Neural cell (in vitro differentiated cells): ENCODE measurements at regions not wholly inside any gene's neighbourhood (a gene's known extent, or its start where the extent isn't known, plus 50 kb on each side); places are given as distances from the start of the nearest gene placed in this dataset.

Experiments used
- H2AFZ ChIP-seq: fragments of 200-600, 300-800 bp; sonication (generic), shearing (Covaris generic); 2 replicates; pipeline ENCODE4 v1.6.0; 2014; ENCODE audit warnings: low read depth, mild to moderate bottlenecking, antibody characterized with exemption, low read length, moderate library complexity
- H3F3A ChIP-seq: fragments of 200-600 bp; shearing (Covaris generic); 2 replicates; pipeline ENCODE4 v1.6.1; 2016; ENCODE audit warnings: mild to moderate bottlenecking, moderate library complexity, mixed read lengths, antibody characterized with exemption, low read length; ENCODE audit not compliant: insufficient read depth, poor library complexity, severe bottlenecking
- H3K27ac ChIP-seq: fragments of 200-600, 300-800 bp; sonication (generic), shearing (Covaris generic); 2 replicates; pipeline ENCODE4 v1.5.1; 2014; ENCODE audit warnings: mild to moderate bottlenecking, low read length, moderate library complexity
- H3K27me3 ChIP-seq: fragments of 300-800, 200-600 bp; sonication (generic), shearing (Covaris generic); 2 replicates; pipeline ENCODE4 v1.6.0; 2014; ENCODE audit warnings: mild to moderate bottlenecking, low read depth, low read length, moderate library complexity; ENCODE audit not compliant: insufficient read depth
- H3K36me3 ChIP-seq: fragments of 300-800, 200-600 bp; sonication (generic), shearing (Covaris generic); 2 replicates; pipeline ENCODE4 v1.5.1; 2014; ENCODE audit warnings: mild to moderate bottlenecking, antibody characterized with exemption, low read length, moderate library complexity; ENCODE audit not compliant: insufficient read depth
- H3K4me2 ChIP-seq: fragments of 300-800, 200-600 bp; sonication (generic), shearing (Covaris generic); 2 replicates; pipeline ENCODE4 v1.6.0; 2014; ENCODE audit warnings: mild to moderate bottlenecking, low read length
- H3K4me3 ChIP-seq: fragments of 300-800, 200-600 bp; sonication (generic), shearing (Covaris generic); 2 replicates; pipeline ENCODE4 v1.5.1; 2014; ENCODE audit warnings: mild to moderate bottlenecking, low read length, moderate library complexity
- H3K79me2 ChIP-seq: fragments of 200-600 bp; shearing (Covaris generic); replicated peaks from 2 replicates; pipeline ENCODE4 v1.6.0; 2014; ENCODE audit warnings: mild to moderate bottlenecking, low read length, moderate library complexity; ENCODE audit not compliant: insufficient read depth
- H3K9ac ChIP-seq: fragments of 300-800, 200-600 bp; sonication (generic), shearing (Covaris generic); 2 replicates; pipeline ENCODE4 v1.6.1; 2016; ENCODE audit warnings: mild to moderate bottlenecking, low read length, mixed read lengths
- H3K9me2 ChIP-seq: fragments of 200-600 bp; shearing (Covaris generic); 2 replicates; pipeline ENCODE4 v1.6.1; 2016; ENCODE audit warnings: mild to moderate bottlenecking, low read length, mixed read lengths; ENCODE audit not compliant: insufficient read depth
- H3K9me3 ChIP-seq: fragments of 200-600, 300-800 bp; sonication (generic), shearing (Covaris generic); 2 replicates; pipeline ENCODE4 v1.6.1; 2016; ENCODE audit warnings: mild to moderate bottlenecking, mixed run types, low read length, moderate library complexity, mixed read lengths
- H4K20me1 ChIP-seq: fragments of 200-600 bp; shearing (Covaris generic); 2 replicates; pipeline ENCODE4 v1.6.1; 2016; ENCODE audit warnings: mild to moderate bottlenecking, mixed run types; ENCODE audit not compliant: insufficient read depth
- CTCF ChIP-seq: fragments of 450-650 bp; IDR thresholded peaks from 2 replicates; pipeline ENCODE4 v1.5.1; 2014; ENCODE audit warnings: antibody characterized with exemption, mild to moderate bottlenecking, moderate library complexity; ENCODE audit not compliant: poor library complexity, severe bottlenecking
- EP300 ChIP-seq: fragments of 450-650 bp; conservative IDR thresholded peaks from 2 replicates; pipeline ENCODE4 v1.6.1; 2014; ENCODE audit warnings: antibody characterized with exemption, mild to moderate bottlenecking, moderate library complexity; ENCODE audit not compliant: poor library complexity, severe bottlenecking
- EZH2 ChIP-seq: fragments of 200-600, 300-800 bp; shearing (Covaris generic), sonication (generic); IDR thresholded peaks from 2 replicates; pipeline ENCODE4 v1.6.1; 2014; ENCODE audit warnings: antibody characterized with exemption, low read length, borderline replicate concordance, mild to moderate bottlenecking; ENCODE audit not compliant: insufficient read depth, poor library complexity, severe bottlenecking
- MXI1 ChIP-seq: fragments of 450-650 bp; conservative IDR thresholded peaks from 2 replicates; pipeline ENCODE4 v1.6.1; 2014; ENCODE audit warnings: antibody characterized with exemption, mild to moderate bottlenecking; ENCODE audit not compliant: poor library complexity, severe bottlenecking
- POLR2AphosphoS5 ChIP-seq: IDR thresholded peaks from 2 replicates; pipeline ENCODE4 v1.6.1; 2012
- RAD21 ChIP-seq: fragments of 450-650 bp; conservative IDR thresholded peaks from 2 replicates; pipeline ENCODE4 v1.6.1; 2014; ENCODE audit warnings: antibody characterized with exemption, mild to moderate bottlenecking, moderate library complexity
- REST ChIP-seq: IDR thresholded peaks from 2 replicates; pipeline ENCODE4 v1.6.1; 2012; ENCODE audit warnings: borderline replicate concordance
- SMC3 ChIP-seq: fragments of 450-650 bp; conservative IDR thresholded peaks from 2 replicates; pipeline ENCODE4 v1.6.1; 2014; ENCODE audit warnings: antibody characterized with exemption, mild to moderate bottlenecking, moderate library complexity; ENCODE audit not compliant: poor library complexity
- TAF1 ChIP-seq: IDR thresholded peaks from 2 replicates; pipeline ENCODE4 v1.6.1; 2012; ENCODE audit warnings: low read depth

GRCh38 chr14:48253020-48253419 is 577.6 kb upstream of the MDGA2 start:
- Histone ChIP-seq H3K36me3 (no peaks in the 10 kb centered on the region), H3F3A (no peaks in the 10 kb centered on the region), H4K20me1 (no peaks in the 10 kb centered on the region), H3K9ac (no peak overlapping the region), H3K4me2 (no peak overlapping the region), H3K9me3 (no peaks in the 10 kb centered on the region), H3K27me3 (no peaks in the 10 kb centered on the region), H2AFZ (no peak overlapping the region), H3K79me2 (no peaks in the 10 kb centered on the region), H3K4me3 (no peak overlapping the region), H3K27ac (no peak overlapping the region), H3K9me2 (no peaks in the 10 kb centered on the region)
- TF ChIP-seq TAF1 (no peak), EP300 (no peak), POLR2AphosphoS5 (no peak), EZH2 (no peak), RAD21 (no peak), SMC3 (no peak), MXI1 (no peak), CTCF (no peak), REST (no peak)

GRCh38 chr14:48251290-48251689 is 575.9 kb upstream of the MDGA2 start:
- Histone ChIP-seq H3K27ac (no peak overlapping the region), H3K27me3 (no peaks in the 10 kb centered on the region), H3K79me2 (no peaks in the 10 kb centered on the region), H3K9me3 (no peaks in the 10 kb centered on the region), H3K4me2 (no peak overlapping the region), H3K9me2 (no peaks in the 10 kb centered on the region), H4K20me1 (no peaks in the 10 kb centered on the region), H2AFZ (no peak overlapping the region), H3F3A (no peaks in the 10 kb centered on the region), H3K36me3 (no peaks in the 10 kb centered on the region), H3K4me3 (no peak overlapping the region), H3K9ac (no peak overlapping the region)
- TF ChIP-seq SMC3 (no peak), EZH2 (no peak), RAD21 (no peak), TAF1 (no peak), EP300 (no peak), MXI1 (no peak), REST (no peak), CTCF (no peak), POLR2AphosphoS5 (no peak)
